ENCODE measurements at regions not wholly inside any gene's neighbourhood (a gene's known extent, or its start where the extent isn't known, plus 50 kb on each side); places are given as distances from the start of the nearest gene placed in this dataset.

GRCh38 chr12:114878781-114879180 is 194.8 kb upstream of the TBX3 start:
- 89% methylated on average over 4 of the region's 4 CpGs for WGBS (ENCODE audit: low lambda C conversion rate, missing lambda C conversion rate)
- H3K79me2 ChIP-seq: no peaks in the 10 kb centered on the region
- no peak overlapping the region for H3K27ac ChIP-seq
- peaks cover 10% of the 10 kb centered on the region for H3K4me1 ChIP-seq (ENCODE audit: insufficient read depth)
- no peak for TF ChIP-seq CTCF (IDR thresholded peaks at IDR 0.05; ENCODE audit: poor library complexity)
- no peaks in the 10 kb centered on the region for H4K20me1 ChIP-seq (ENCODE audit: insufficient read depth, poor library complexity, severe bottlenecking)
- no peak for DNase-seq (ENCODE audit: low spot score)
- no peak overlapping the region for H3K4me3 ChIP-seq
- H3K4me2 ChIP-seq: no peak overlapping the region
- no peak overlapping the region for H2AFZ ChIP-seq
- H3K9me2 ChIP-seq (replicated peaks; ENCODE audit: insufficient read depth): no peaks in the 10 kb centered on the region
- H3K36me3 ChIP-seq (replicated peaks; ENCODE audit: insufficient read depth, low read depth): no peaks in the 10 kb centered on the region
- no peaks in the 10 kb centered on the region for H3K9me3 ChIP-seq (ENCODE audit: low read depth)
- no peaks in the 10 kb centered on the region for H3K27me3 ChIP-seq

- TF ChIP-seq EZH2phosphoT487 (IDR thresholded peaks at IDR 0.05; ENCODE audit: low read depth, severe bottlenecking, unreplicated experiment): no peak
- TF ChIP-seq EZH2 (IDR thresholded peaks at IDR 0.05; ENCODE audit: borderline replicate concordance): no peak
- no peak for TF ChIP-seq CTCF (IDR thresholded peaks at IDR 0.05; ENCODE audit: poor library complexity)
- Histone ChIP-seq H3K9me3 (ENCODE audit: low read depth) (no peaks in the 10 kb centered on the region), H3K4me2 (no peak overlapping the region), H3K9me2 (replicated peaks; ENCODE audit: insufficient read depth) (no peaks in the 10 kb centered on the region), H3K36me3 (replicated peaks; ENCODE audit: insufficient read depth, low read depth) (no peaks in the 10 kb centered on the region), H4K20me1 (ENCODE audit: insufficient read depth, poor library complexity, severe bottlenecking) (no peaks in the 10 kb centered on the region), H3K79me2 (no peaks in the 10 kb centered on the region), H2AFZ (no peak overlapping the region), H3K4me3 (no peak overlapping the region), H3K27me3 (no peaks in the 10 kb centered on the region), H3K4me1 (ENCODE audit: insufficient read depth) (peaks cover 5% of the 10 kb centered on the region), H3K27ac (no peak overlapping the region)
- 96% methylated on average over 13 of the region's 13 CpGs for WGBS (ENCODE audit: low lambda C conversion rate, missing lambda C conversion rate)
- DNase-seq (ENCODE audit: low spot score): no peak
Observed at GRCh38 chr12:114876968-114877680, 193.1 kb upstream of the TBX3 start.

- no peaks in the 10 kb centered on the region for H3K79me2 ChIP-seq
- H3K4me1 ChIP-seq (ENCODE audit: insufficient read depth): peaks cover 5% of the 10 kb centered on the region
- DNase-seq (ENCODE audit: low spot score): peak; percentile 37
- TF ChIP-seq CTCF (IDR thresholded peaks at IDR 0.05; ENCODE audit: poor library complexity) (no peak), EZH2phosphoT487 (IDR thresholded peaks at IDR 0.05; ENCODE audit: low read depth, severe bottlenecking, unreplicated experiment) (no peak), EZH2 (IDR thresholded peaks at IDR 0.05; ENCODE audit: borderline replicate concordance) (no peak)
- H3K9me3 ChIP-seq (ENCODE audit: low read depth): no peaks in the 10 kb centered on the region
- 80% methylated on average over 7 of the region's 7 CpGs for WGBS (ENCODE audit: low lambda C conversion rate, missing lambda C conversion rate)
- H3K4me2 ChIP-seq: no peak overlapping the region
- no peaks in the 10 kb centered on the region for H3K36me3 ChIP-seq (replicated peaks; ENCODE audit: insufficient read depth, low read depth)
- no peaks in the 10 kb centered on the region for H4K20me1 ChIP-seq (ENCODE audit: insufficient read depth, poor library complexity, severe bottlenecking)
- no peaks in the 10 kb centered on the region for H3K9me2 ChIP-seq (replicated peaks; ENCODE audit: insufficient read depth)
- H3K27me3 ChIP-seq: no peaks in the 10 kb centered on the region
- H3K27ac ChIP-seq: no peak overlapping the region
- no peak overlapping the region for H3K4me3 ChIP-seq
- H2AFZ ChIP-seq: no peak overlapping the region
Observed at GRCh38 chr12:114875313-114875712, 191.3 kb upstream of the TBX3 start.

Data from hepatocyte (in vitro differentiated cells).